GM23338 (cell line): ENCODE measurements at regions not wholly inside any gene's neighbourhood (a gene's known extent, or its start where the extent isn't known, plus 50 kb on each side); places are given as distances from the start of the nearest gene placed in this dataset.

Experiments used
- ATAC-seq: fragments of 200-7000 bp; cut with Tn5 transposase; 3 replicates; pipeline ENCODE4 v1.9.1; 2020
- DNase-seq: peaks from one replicate; pipeline ENCODE4 v3.0.0-alpha.2; 2015; ENCODE audit warnings: low spot score
- H2AFZ ChIP-seq: fragments of 200-600 bp; sonication (generic); 2 replicates; pipeline ENCODE4 v1.8.0; 2016; ENCODE audit warnings: antibody characterized with exemption, mild to moderate bottlenecking, moderate library complexity
- H3F3A ChIP-seq: fragments of 200-600 bp; sonication (generic); replicated peaks from 2 replicates; pipeline ENCODE4 v1.8.0; 2017; ENCODE audit warnings: antibody characterized with exemption, mixed run types, low read depth
- H3K27ac ChIP-seq: fragments of 200-600 bp; sonication (generic); 2 replicates; pipeline ENCODE4 v1.6.1; 2016; ENCODE audit warnings: low read depth
- H3K27me3 ChIP-seq: fragments of 200-600 bp; sonication (generic); 2 replicates; pipeline ENCODE4 v1.8.0; 2016; ENCODE audit warnings: mild to moderate bottlenecking, mixed run types, moderate library complexity; ENCODE audit not compliant: insufficient read depth
- H3K36me3 ChIP-seq: fragments of 200-600 bp; sonication (generic); 2 replicates; pipeline ENCODE4 v1.8.0; 2016; ENCODE audit warnings: mild to moderate bottlenecking; ENCODE audit not compliant: insufficient read depth
- H3K4me1 ChIP-seq: fragments of 200-600 bp; sonication (generic); 2 replicates; pipeline ENCODE4 v1.8.0; 2016; ENCODE audit warnings: mild to moderate bottlenecking, moderate library complexity; ENCODE audit not compliant: insufficient read depth
- H3K4me2 ChIP-seq: fragments of 200-600 bp; sonication (generic); 2 replicates; pipeline ENCODE4 v1.7.1; 2017; ENCODE audit warnings: mixed run types
- H3K4me3 ChIP-seq: fragments of 200-600 bp; sonication (generic); 2 replicates; pipeline ENCODE4 v1.6.1; 2016; ENCODE audit warnings: mixed run types
- H3K79me2 ChIP-seq: fragments of 200-600 bp; sonication (generic); replicated peaks from 2 replicates; pipeline ENCODE4 v1.8.0; 2017; ENCODE audit warnings: mild to moderate bottlenecking; ENCODE audit not compliant: insufficient read depth
- H3K9me2 ChIP-seq: fragments of 200-600 bp; sonication (generic); 2 replicates; pipeline ENCODE4 v1.8.0; 2017; ENCODE audit not compliant: insufficient read depth
- H4K20me1 ChIP-seq: fragments of 200-600 bp; sonication (generic); replicated peaks from 2 replicates; pipeline ENCODE4 v1.8.0; 2017; ENCODE audit warnings: mild to moderate bottlenecking; ENCODE audit not compliant: insufficient read depth
- H3K27ac Mint-ChIP-seq: 2 replicates; pipeline ENCODE4 v1.8.0; 2020; ENCODE audit warnings: inconsistent platforms, mild to moderate bottlenecking, moderate library complexity, mixed read lengths
- H3K27me3 Mint-ChIP-seq: 3 replicates; pipeline ENCODE4 v1.8.0; 2022; ENCODE audit warnings: low read depth, mild to moderate bottlenecking, moderate library complexity, mixed read lengths, inconsistent platforms; ENCODE audit not compliant: insufficient read depth, poor library complexity
- H3K36me3 Mint-ChIP-seq: 3 replicates; pipeline ENCODE4 v1.8.0; 2021; ENCODE audit warnings: low read depth, mild to moderate bottlenecking, inconsistent platforms, moderate library complexity, mixed read lengths
- H3K4me1 Mint-ChIP-seq: 3 replicates; pipeline ENCODE4 v1.8.0; 2020; ENCODE audit warnings: mild to moderate bottlenecking, inconsistent platforms, mixed read lengths
- H3K4me3 Mint-ChIP-seq: 3 replicates; pipeline ENCODE4 v1.8.0; 2021; ENCODE audit warnings: moderate library complexity, mild to moderate bottlenecking, inconsistent platforms, mixed read lengths
- H3K9me3 Mint-ChIP-seq: 3 replicates; pipeline ENCODE4 v1.8.0; 2020; ENCODE audit warnings: moderate library complexity, mild to moderate bottlenecking, inconsistent platforms, mixed read lengths
- CREB1 ChIP-seq: fragments of 250-450 bp; sonication (Bioruptor Pico); IDR thresholded peaks from 2 replicates; pipeline ENCODE4 v1.5.0; 2020; ENCODE audit warnings: low read depth, mild to moderate bottlenecking, moderate library complexity
- ETS1 ChIP-seq: IDR thresholded peaks from 2 replicates; pipeline ENCODE4 v1.6.1; 2016; ENCODE audit warnings: antibody characterized with exemption
- EZH2 ChIP-seq: fragments of 200-600 bp; sonication (generic); IDR thresholded peaks from one replicate; pipeline ENCODE4 v1.8.0; 2017; ENCODE audit warnings: antibody characterized with exemption, mild to moderate bottlenecking, low read depth; ENCODE audit not compliant: unreplicated experiment
- EZH2phosphoT487 ChIP-seq: fragments of 200-600 bp; sonication (generic); IDR thresholded peaks from one replicate; pipeline ENCODE4 v1.8.1; 2018; ENCODE audit warnings: antibody characterized with exemption; ENCODE audit not compliant: unreplicated experiment
- JUNB ChIP-seq: IDR thresholded peaks from one replicate; pipeline ENCODE4 v1.6.1; 2016; ENCODE audit warnings: antibody characterized with exemption; ENCODE audit not compliant: unreplicated experiment
- NANOG ChIP-seq: IDR thresholded peaks from 2 replicates; pipeline ENCODE4 v1.6.1; 2016; ENCODE audit warnings: antibody characterized with exemption, borderline replicate concordance
- POLR2AphosphoS5 ChIP-seq: IDR thresholded peaks from 2 replicates; pipeline ENCODE4 v1.6.1; 2016; ENCODE audit warnings: antibody characterized with exemption, low read depth
- STAT1 ChIP-seq: IDR thresholded peaks from one replicate; pipeline ENCODE4 v1.6.1; 2016; ENCODE audit warnings: antibody characterized with exemption; ENCODE audit not compliant: unreplicated experiment
- ZNF114 ChIP-seq: fragments of 250-450 bp; sonication (Bioruptor Pico); IDR thresholded peaks from 2 replicates; pipeline ENCODE4 v1.5.0; 2020; ENCODE audit warnings: mild to moderate bottlenecking, moderate library complexity
- ZNF331 ChIP-seq: fragments of 250-450 bp; sonication (Bioruptor Pico); IDR thresholded peaks from 2 replicates; pipeline ENCODE4 v1.5.0; 2020; ENCODE audit warnings: low read depth, mild to moderate bottlenecking, moderate library complexity
- ZNF462 ChIP-seq: fragments of 250-450 bp; sonication (Bioruptor Pico); IDR thresholded peaks from 2 replicates; pipeline ENCODE4 v1.5.0; 2020; ENCODE audit warnings: mild to moderate bottlenecking, moderate library complexity
- TF ChIP-seq, protein P1 (sequence below), 2 experiments: fragments of 200-600 bp in 1 of 2; sonication (generic) in 1 of 2; conservative IDR thresholded peaks; 2 replicates each; pipeline versions ENCODE4 v1.5.1 to v1.6.1; 2016 to 2017; ENCODE audit warnings: antibody characterized with exemption in 2 of 2, low read depth in 2 of 2, mild to moderate bottlenecking in 2 of 2, moderate library complexity in 1 of 2

DNA sequence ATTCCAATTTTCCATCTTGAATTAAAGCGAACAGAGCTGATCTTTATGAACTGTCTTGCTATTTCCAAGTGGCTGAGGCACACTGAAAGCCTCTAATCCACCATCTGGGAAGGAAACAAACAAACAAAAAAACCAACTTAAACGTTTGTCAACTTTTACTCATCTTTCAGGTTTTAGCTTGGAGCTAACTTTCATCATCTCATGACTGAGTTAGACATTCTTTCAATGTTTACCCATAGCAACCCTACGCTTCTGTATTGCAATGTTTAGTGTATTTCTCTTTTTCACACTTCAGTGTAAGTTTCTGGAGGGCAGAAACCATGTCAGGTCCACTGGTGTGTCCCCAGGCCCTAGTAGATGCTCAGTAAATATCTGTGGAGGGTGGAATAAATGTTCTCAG lies 343.8 kb downstream of the GBA3 start:
- Mint-ChIP-seq H3K36me3 (no peaks in the 10 kb centered on the region), H3K9me3 (peaks cover 5% of the 10 kb centered on the region; the same call in 1 of the 3 replicates), H3K4me1 (peaks cover 16% of the 10 kb centered on the region), H3K4me3 (no peak overlapping the region), H3K27me3 (no peaks in the 10 kb centered on the region), H3K27ac (no peak overlapping the region)
- Histone ChIP-seq H3F3A (no peaks in the 10 kb centered on the region), H3K9me2 (no peaks in the 10 kb centered on the region), H3K27me3 (no peaks in the 10 kb centered on the region), H3K4me1 (peaks cover 7% of the 10 kb centered on the region), H4K20me1 (no peaks in the 10 kb centered on the region), H3K79me2 (no peaks in the 10 kb centered on the region), H3K27ac (no peak overlapping the region), H3K4me3 (no peak overlapping the region), H3K4me2 (no peak overlapping the region), H3K36me3 (no peaks in the 10 kb centered on the region), H2AFZ (no peak overlapping the region)
- no peak for DNase-seq
- no peak for ATAC-seq
- TF ChIP-seq CREB1 (CRISPR knock-in tag) (no peak), ETS1 (no peak), JUNB (no peak), EZH2 (no peak), EZH2phosphoT487 (no peak)

- Histone ChIP-seq H3F3A (no peaks in the 10 kb centered on the region), H3K9me2 (no peaks in the 10 kb centered on the region), H3K4me3 (no peak overlapping the region), H3K4me2 (no peak overlapping the region), H4K20me1 (no peaks in the 10 kb centered on the region), H2AFZ (no peak overlapping the region), H3K36me3 (no peaks in the 10 kb centered on the region), H3K27ac (no peak overlapping the region), H3K79me2 (no peaks in the 10 kb centered on the region), H3K4me1 (peaks cover 7% of the 10 kb centered on the region), H3K27me3 (no peaks in the 10 kb centered on the region)
- Mint-ChIP-seq H3K4me1 (peaks cover 16% of the 10 kb centered on the region), H3K9me3 (peaks cover 5% of the 10 kb centered on the region; the same call in 1 of the 3 replicates), H3K4me3 (no peak overlapping the region), H3K36me3 (no peaks in the 10 kb centered on the region), H3K27me3 (no peaks in the 10 kb centered on the region), H3K27ac (no peak overlapping the region)
- DNase-seq = no peak
- no peak for ATAC-seq
- TF ChIP-seq CREB1 (CRISPR knock-in tag) (no peak), EZH2 (no peak), ZNF331 (CRISPR knock-in tag) (no peak), ZNF114 (CRISPR knock-in tag) (no peak), NANOG (no peak), POLR2AphosphoS5 (no peak), ZNF462 (CRISPR knock-in tag) (no peak), ETS1 (no peak), EZH2phosphoT487 (no peak), JUNB (no peak), STAT1 (no peak)
- TF ChIP-seq, protein P1, sequence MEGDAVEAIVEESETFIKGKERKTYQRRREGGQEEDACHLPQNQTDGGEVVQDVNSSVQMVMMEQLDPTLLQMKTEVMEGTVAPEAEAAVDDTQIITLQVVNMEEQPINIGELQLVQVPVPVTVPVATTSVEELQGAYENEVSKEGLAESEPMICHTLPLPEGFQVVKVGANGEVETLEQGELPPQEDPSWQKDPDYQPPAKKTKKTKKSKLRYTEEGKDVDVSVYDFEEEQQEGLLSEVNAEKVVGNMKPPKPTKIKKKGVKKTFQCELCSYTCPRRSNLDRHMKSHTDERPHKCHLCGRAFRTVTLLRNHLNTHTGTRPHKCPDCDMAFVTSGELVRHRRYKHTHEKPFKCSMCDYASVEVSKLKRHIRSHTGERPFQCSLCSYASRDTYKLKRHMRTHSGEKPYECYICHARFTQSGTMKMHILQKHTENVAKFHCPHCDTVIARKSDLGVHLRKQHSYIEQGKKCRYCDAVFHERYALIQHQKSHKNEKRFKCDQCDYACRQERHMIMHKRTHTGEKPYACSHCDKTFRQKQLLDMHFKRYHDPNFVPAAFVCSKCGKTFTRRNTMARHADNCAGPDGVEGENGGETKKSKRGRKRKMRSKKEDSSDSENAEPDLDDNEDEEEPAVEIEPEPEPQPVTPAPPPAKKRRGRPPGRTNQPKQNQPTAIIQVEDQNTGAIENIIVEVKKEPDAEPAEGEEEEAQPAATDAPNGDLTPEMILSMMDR (conservative IDR thresholded peaks at IDR 0.05; ENCODE audit: low read depth in 2 of 2) = no peak
Measured at GRCh38 chr4:23035521-23036056, 342.9 kb downstream of the GBA3 start.
